ENCODE measurements at regions not wholly inside any gene's neighbourhood (a gene's known extent, or its start where the extent isn't known, plus 50 kb on each side); places are given as distances from the start of the nearest gene placed in this dataset.

GRCh38 chr9:90421786-90422185 is 220.8 kb downstream of the DIRAS2 start:
- intact Hi-C loops (cut with micrococcal nuclease): no loop called here
- no peaks in the 10 kb centered on the region for H3K4me1 Mint-ChIP-seq
- H3K27me3 Mint-ChIP-seq: peaks cover 6% of the 10 kb centered on the region
- ChIA-PET CTCF (no interaction called here), POLR2A (no interaction called here)
- H3K4me3 Mint-ChIP-seq: no peak overlapping the region
- TF ChIP-seq CTCF (IDR thresholded peaks at IDR 0.05): no peak
- no peaks in the 10 kb centered on the region for H3K9me3 Mint-ChIP-seq
- ATAC-seq (ENCODE audit: low read depth) (no peak), DNase-seq (no peak)
- no peak overlapping the region for H3K27ac Mint-ChIP-seq
- H3K36me3 Mint-ChIP-seq (ENCODE audit: low read depth): no peaks in the 10 kb centered on the region

- DNase-seq: no peak
- Mint-ChIP-seq H3K27ac (no peak overlapping the region), H3K9me3 (no peaks in the 10 kb centered on the region), H3K4me1 (no peaks in the 10 kb centered on the region), H3K4me3 (no peak overlapping the region), H3K27me3 (peaks cover 6% of the 10 kb centered on the region), H3K36me3 (ENCODE audit: low read depth) (no peaks in the 10 kb centered on the region)
- ATAC-seq (ENCODE audit: low read depth): no peak
- ChIA-PET CTCF (no interaction called here), POLR2A (no interaction called here)
- intact Hi-C loops (cut with micrococcal nuclease): no loop called here
- no peak for TF ChIP-seq CTCF (IDR thresholded peaks at IDR 0.05)
Measured at GRCh38 chr9:90423661-90424193, 218.9 kb downstream of the DIRAS2 start.

GRCh38 chr9:90428517-90428916 is 214.1 kb downstream of the DIRAS2 start:
- Mint-ChIP-seq H3K4me3 (no peak overlapping the region), H3K27ac (no peak overlapping the region), H3K9me3 (no peaks in the 10 kb centered on the region), H3K36me3 (ENCODE audit: low read depth) (no peaks in the 10 kb centered on the region), H3K4me1 (no peaks in the 10 kb centered on the region), H3K27me3 (peaks cover 16% of the 10 kb centered on the region)
- intact Hi-C loops (cut with micrococcal nuclease): no loop called here
- no peak for TF ChIP-seq CTCF (IDR thresholded peaks at IDR 0.05)
- POLR2A ChIA-PET: no interaction called here
- ATAC-seq (ENCODE audit: low read depth) (no peak), DNase-seq (no peak)
- CTCF ChIA-PET: no interaction called here

- H3K4me3 Mint-ChIP-seq: no peak overlapping the region
- H3K9me3 Mint-ChIP-seq: no peaks in the 10 kb centered on the region
- intact Hi-C loops (cut with micrococcal nuclease): no loop called here
- H3K27me3 Mint-ChIP-seq: peaks cover 24% of the 10 kb centered on the region
- ATAC-seq (ENCODE audit: low read depth): no peak
- ChIA-PET CTCF (no interaction called here), POLR2A (no interaction called here)
- no peaks in the 10 kb centered on the region for H3K36me3 Mint-ChIP-seq (ENCODE audit: low read depth)
- TF ChIP-seq CTCF (IDR thresholded peaks at IDR 0.05): no peak
- no peak for DNase-seq
- no peak overlapping the region for H3K27ac Mint-ChIP-seq
- no peaks in the 10 kb centered on the region for H3K4me1 Mint-ChIP-seq
Measured at GRCh38 chr9:90432951-90433350, 209.7 kb downstream of the DIRAS2 start.

- no peaks in the 10 kb centered on the region for H3K9me3 Mint-ChIP-seq
- no peaks in the 10 kb centered on the region for H3K36me3 Mint-ChIP-seq (ENCODE audit: low read depth)
- H3K27ac Mint-ChIP-seq: no peak overlapping the region
- CTCF ChIA-PET: no interaction called here
- H3K4me3 Mint-ChIP-seq: no peak overlapping the region
- POLR2A ChIA-PET: no interaction called here
- no peak for TF ChIP-seq CTCF (IDR thresholded peaks at IDR 0.05)
- DNase-seq (no peak), ATAC-seq (ENCODE audit: low read depth) (no peak)
- peaks cover 24% of the 10 kb centered on the region for H3K27me3 Mint-ChIP-seq
- intact Hi-C loops (cut with micrococcal nuclease): no loop called here
- no peaks in the 10 kb centered on the region for H3K4me1 Mint-ChIP-seq
Measured at GRCh38 chr9:90433398-90433941, 209.2 kb downstream of the DIRAS2 start.

All from activated B cell treated with CpG ODN at 0.5 μM for 24 hours (primary cell).